NB4 (cell line): ENCODE measurements at regions not wholly inside any gene's neighbourhood (a gene's known extent, or its start where the extent isn't known, plus 50 kb on each side); places are given as distances from the start of the nearest gene placed in this dataset.
A peak's percentile ranks its signal among the peaks of the same experiment; 100 is the strongest.

Experiments used
- DNase-seq: peaks from one replicate; pipeline ENCODE4 v3.0.0; 2010; ENCODE audit warnings: low read depth
- H3K4me3 ChIP-seq: one replicate; pipeline ENCODE4 v1.5.1; 2011; ENCODE audit warnings: mild to moderate bottlenecking, low read depth, low read length, moderate library complexity
- CTCF ChIP-seq: IDR thresholded peaks from one replicate; pipeline ENCODE4 v1.5.1; 2012; ENCODE audit warnings: low read depth, low read length
- MYC ChIP-seq: IDR thresholded peaks from 2 replicates; pipeline ENCODE4 v1.6.1; 2011; ENCODE audit warnings: low read depth, low read length
- POLR2A ChIP-seq: IDR thresholded peaks from 2 replicates; pipeline ENCODE4 v1.6.1; 2011; ENCODE audit warnings: mild to moderate bottlenecking; ENCODE audit not compliant: insufficient read length; ENCODE audit errors: extremely low read depth
- TF ChIP-seq, protein P1 (sequence below): IDR thresholded peaks from 2 replicates; pipeline ENCODE4 v1.6.1; 2011; ENCODE audit warnings: low read depth, low read length

GRCh38 chr2:146229508-146230155 is 1615.2 kb upstream of the ACVR2A start:
- DNase-seq: no peak
- no peak overlapping the region for H3K4me3 ChIP-seq
- TF ChIP-seq POLR2A (no peak), MYC (no peak), CTCF (no peak)
- TF ChIP-seq, protein P1, sequence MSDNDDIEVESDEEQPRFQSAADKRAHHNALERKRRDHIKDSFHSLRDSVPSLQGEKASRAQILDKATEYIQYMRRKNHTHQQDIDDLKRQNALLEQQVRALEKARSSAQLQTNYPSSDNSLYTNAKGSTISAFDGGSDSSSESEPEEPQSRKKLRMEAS: no peak

DNA sequence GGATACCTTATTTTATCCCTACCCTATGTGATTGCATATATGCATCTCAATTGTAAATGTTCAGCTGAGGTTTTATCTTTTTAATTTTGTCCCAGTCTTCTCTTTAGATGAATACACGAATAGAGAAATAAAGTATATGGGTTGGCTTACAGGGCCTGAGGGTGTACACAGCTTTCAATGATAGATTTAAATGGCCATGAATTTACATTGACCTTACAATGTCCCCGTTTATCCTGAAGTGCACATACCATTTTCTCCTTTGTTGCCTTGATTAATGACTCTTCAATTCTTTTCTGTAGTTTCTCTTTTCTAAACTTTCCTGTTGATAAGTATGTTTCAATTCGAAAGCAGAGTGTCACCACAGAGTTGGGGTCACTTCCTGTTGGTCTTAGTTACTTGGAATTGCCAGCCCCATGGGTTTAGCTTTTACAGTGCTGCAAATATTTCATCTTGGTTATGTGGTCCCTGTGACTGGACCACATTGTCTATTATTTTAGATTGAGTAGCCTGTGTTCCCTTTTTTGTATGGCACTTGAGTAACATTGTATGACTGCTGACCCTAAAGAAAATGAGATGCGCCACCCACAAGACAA is 1616.3 kb upstream of the ACVR2A start:
- H3K4me3 ChIP-seq: no peak overlapping the region
- peak; percentile 40 for DNase-seq
- TF ChIP-seq CTCF: no peak
- TF ChIP-seq, protein P1: no peak
- TF ChIP-seq MYC: no peak
- no peak for TF ChIP-seq POLR2A

DNA sequence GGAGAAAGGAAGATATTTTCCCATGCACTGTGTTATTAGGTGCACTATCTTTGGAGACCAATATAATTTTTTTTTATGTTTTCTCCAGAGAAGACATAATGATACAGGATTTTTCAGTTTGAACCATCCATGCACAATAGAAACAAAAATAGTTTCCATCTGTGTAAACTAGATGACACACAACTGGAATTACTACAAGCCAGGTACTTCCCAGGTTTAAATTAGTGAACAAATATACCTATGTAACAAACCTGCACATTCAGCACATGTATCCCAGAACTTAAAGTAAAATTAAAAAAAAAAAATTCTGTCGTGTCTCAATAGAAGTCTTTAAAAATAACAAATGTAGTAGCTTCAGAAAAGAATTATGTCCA is 1616.8 kb upstream of the ACVR2A start:
- TF ChIP-seq MYC (no peak), POLR2A (no peak), CTCF (no peak)
- TF ChIP-seq, protein P1: no peak
- H3K4me3 ChIP-seq: no peak overlapping the region
- DNase-seq: no peak

GRCh38 chr2:146227152-146228019 is 1617.4 kb upstream of the ACVR2A start:
- no peak for TF ChIP-seq POLR2A
- TF ChIP-seq MYC: no peak
- TF ChIP-seq, protein P1: no peak
- no peak for TF ChIP-seq CTCF
- no peak for DNase-seq
- H3K4me3 ChIP-seq: no peak overlapping the region

GRCh38 chr2:146226077-146226476 is 1618.8 kb upstream of the ACVR2A start:
- TF ChIP-seq, protein P1: no peak
- TF ChIP-seq CTCF: no peak
- TF ChIP-seq MYC: no peak
- no peak for TF ChIP-seq POLR2A
- H3K4me3 ChIP-seq: no peak overlapping the region
- DNase-seq: no peak
